ENCODE measurements at regions not wholly inside any gene's neighbourhood (a gene's known extent, or its start where the extent isn't known, plus 50 kb on each side); places are given as distances from the start of the nearest gene placed in this dataset.

GRCh38 chr5:145090115-145090514, 745.0 kb downstream of the PRELID2 start (continued):
- TF ChIP-seq EZH2phosphoT487 (IDR thresholded peaks at IDR 0.05; ENCODE audit: unreplicated experiment) (no peak), EZH2 (IDR thresholded peaks at IDR 0.05; ENCODE audit: low read depth, unreplicated experiment) (no peak)

DNA sequence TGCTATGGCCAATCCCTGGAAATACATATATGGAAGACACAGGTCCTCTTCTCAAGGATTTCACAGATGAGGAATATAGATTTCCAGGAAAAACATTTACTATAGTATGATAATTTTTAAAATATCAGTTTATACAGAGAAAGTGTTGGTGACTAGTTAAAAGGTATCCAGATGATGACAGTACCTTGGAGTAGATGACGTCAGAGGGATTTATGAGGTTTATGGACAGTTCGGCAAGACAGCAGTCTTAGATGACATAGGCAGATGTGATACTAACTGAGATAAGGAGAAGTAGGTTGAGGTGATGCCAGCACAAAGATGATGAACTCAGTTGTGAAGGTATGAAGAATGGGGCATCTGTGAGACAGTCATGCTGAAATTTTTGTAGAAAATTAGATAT, 750.3 kb downstream of the PRELID2 start:
- Mint-ChIP-seq H3K27me3 (ENCODE audit: insufficient read depth, low read depth, poor library complexity) (no peaks in the 10 kb centered on the region), H3K36me3 (ENCODE audit: low read depth) (no peaks in the 10 kb centered on the region), H3K4me1 (peaks cover 2% of the 10 kb centered on the region; the same call in 1 of the 3 replicates), H3K4me3 (no peak overlapping the region), H3K27ac (no peak overlapping the region), H3K9me3 (no peaks in the 10 kb centered on the region)
- no peaks in the 10 kb centered on the region for H3F3A ChIP-seq (replicated peaks; ENCODE audit: low read depth)
- H3K27ac ChIP-seq (ENCODE audit: low read depth) = no peak overlapping the region
- TF ChIP-seq, protein P1, sequence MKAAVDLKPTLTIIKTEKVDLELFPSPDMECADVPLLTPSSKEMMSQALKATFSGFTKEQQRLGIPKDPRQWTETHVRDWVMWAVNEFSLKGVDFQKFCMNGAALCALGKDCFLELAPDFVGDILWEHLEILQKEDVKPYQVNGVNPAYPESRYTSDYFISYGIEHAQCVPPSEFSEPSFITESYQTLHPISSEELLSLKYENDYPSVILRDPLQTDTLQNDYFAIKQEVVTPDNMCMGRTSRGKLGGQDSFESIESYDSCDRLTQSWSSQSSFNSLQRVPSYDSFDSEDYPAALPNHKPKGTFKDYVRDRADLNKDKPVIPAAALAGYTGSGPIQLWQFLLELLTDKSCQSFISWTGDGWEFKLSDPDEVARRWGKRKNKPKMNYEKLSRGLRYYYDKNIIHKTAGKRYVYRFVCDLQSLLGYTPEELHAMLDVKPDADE (IDR thresholded peaks at IDR 0.05) = no peak
- no peak for TF ChIP-seq JUNB (IDR thresholded peaks at IDR 0.05; ENCODE audit: unreplicated experiment)
- no peak for TF ChIP-seq ZNF114 (CRISPR knock-in tag; IDR thresholded peaks at IDR 0.05)
- TF ChIP-seq EZH2phosphoT487 (IDR thresholded peaks at IDR 0.05; ENCODE audit: unreplicated experiment) = no peak
- no peak for TF ChIP-seq ZNF331 (CRISPR knock-in tag; IDR thresholded peaks at IDR 0.05; ENCODE audit: low read depth)
- TF ChIP-seq EZH2 (IDR thresholded peaks at IDR 0.05; ENCODE audit: low read depth, unreplicated experiment) = no peak
- TF ChIP-seq, protein P2, sequence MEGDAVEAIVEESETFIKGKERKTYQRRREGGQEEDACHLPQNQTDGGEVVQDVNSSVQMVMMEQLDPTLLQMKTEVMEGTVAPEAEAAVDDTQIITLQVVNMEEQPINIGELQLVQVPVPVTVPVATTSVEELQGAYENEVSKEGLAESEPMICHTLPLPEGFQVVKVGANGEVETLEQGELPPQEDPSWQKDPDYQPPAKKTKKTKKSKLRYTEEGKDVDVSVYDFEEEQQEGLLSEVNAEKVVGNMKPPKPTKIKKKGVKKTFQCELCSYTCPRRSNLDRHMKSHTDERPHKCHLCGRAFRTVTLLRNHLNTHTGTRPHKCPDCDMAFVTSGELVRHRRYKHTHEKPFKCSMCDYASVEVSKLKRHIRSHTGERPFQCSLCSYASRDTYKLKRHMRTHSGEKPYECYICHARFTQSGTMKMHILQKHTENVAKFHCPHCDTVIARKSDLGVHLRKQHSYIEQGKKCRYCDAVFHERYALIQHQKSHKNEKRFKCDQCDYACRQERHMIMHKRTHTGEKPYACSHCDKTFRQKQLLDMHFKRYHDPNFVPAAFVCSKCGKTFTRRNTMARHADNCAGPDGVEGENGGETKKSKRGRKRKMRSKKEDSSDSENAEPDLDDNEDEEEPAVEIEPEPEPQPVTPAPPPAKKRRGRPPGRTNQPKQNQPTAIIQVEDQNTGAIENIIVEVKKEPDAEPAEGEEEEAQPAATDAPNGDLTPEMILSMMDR (conservative IDR thresholded peaks at IDR 0.05; ENCODE audit: low read depth in 2 of 2) = no peak
- no peak for TF ChIP-seq REST (IDR thresholded peaks at IDR 0.05; ENCODE audit: unreplicated experiment)
- TF ChIP-seq NANOG (IDR thresholded peaks at IDR 0.05; ENCODE audit: borderline replicate concordance) = no peak
- no peak for TF ChIP-seq CREB1 (CRISPR knock-in tag; IDR thresholded peaks at IDR 0.05; ENCODE audit: low read depth)
- no peak for TF ChIP-seq STAT1 (IDR thresholded peaks at IDR 0.05; ENCODE audit: unreplicated experiment)
- TF ChIP-seq POLR2AphosphoS5 (IDR thresholded peaks at IDR 0.05; ENCODE audit: low read depth) = no peak
- TF ChIP-seq ZNF462 (CRISPR knock-in tag; IDR thresholded peaks at IDR 0.05) = no peak
- H3K79me2 ChIP-seq (replicated peaks; ENCODE audit: insufficient read depth) = no peaks in the 10 kb centered on the region
- H3K27me3 ChIP-seq (ENCODE audit: insufficient read depth) = no peaks in the 10 kb centered on the region
- peaks cover 5% of the 10 kb centered on the region; the same call in 1 of the 2 replicates for H3K9me2 ChIP-seq (ENCODE audit: insufficient read depth)
- H3K36me3 ChIP-seq (ENCODE audit: insufficient read depth) = no peaks in the 10 kb centered on the region
- H2AFZ ChIP-seq = no peak overlapping the region
- H3K4me2 ChIP-seq = no peak overlapping the region
- H3K4me1 ChIP-seq (ENCODE audit: insufficient read depth) = peaks cover 8% of the 10 kb centered on the region; the same call in 1 of the 2 replicates
- ATAC-seq = no peak
- H4K20me1 ChIP-seq (replicated peaks; ENCODE audit: insufficient read depth) = no peaks in the 10 kb centered on the region
- H3K4me3 ChIP-seq = no peak overlapping the region
- no peak for DNase-seq (ENCODE audit: low spot score)

All from GM23338 (cell line).